Neutrophil (primary cell): ENCODE measurements at regions not wholly inside any gene's neighbourhood (a gene's known extent, or its start where the extent isn't known, plus 50 kb on each side); places are given as distances from the start of the nearest gene placed in this dataset.

Experiments used
- H3K27ac ChIP-seq: fragments of 200-600 bp; sonication (generic); 2 replicates; pipeline ENCODE4 v1.5.1; 2016; ENCODE audit warnings: mild to moderate bottlenecking, moderate library complexity
- H3K27me3 ChIP-seq: fragments of 200-600 bp; sonication (generic); 2 replicates; pipeline ENCODE4 v1.6.0; 2016; ENCODE audit warnings: mild to moderate bottlenecking
- H3K36me3 ChIP-seq: fragments of 200-600 bp; sonication (generic); 2 replicates; pipeline ENCODE4 v1.5.1; 2017
- H3K4me1 ChIP-seq, 2 experiments: fragments of 200-600 bp in 1 of 2; sonication (generic) in 1 of 2; 1 replicate in 1 of 2; 2 replicates in 1 of 2; pipeline versions ENCODE4 v1.5.1 to v1.6.1; 2013 to 2016; ENCODE audit warnings: low read depth in 1 of 2, low read length in 1 of 2, mild to moderate bottlenecking in 1 of 2, moderate library complexity in 1 of 2; ENCODE audit not compliant: control insufficient read depth in 1 of 2, insufficient read depth in 1 of 2
- H3K4me3 ChIP-seq, 2 experiments: fragments of 200-600 bp in 1 of 2; sonication (generic) in 1 of 2; 1 replicate in 1 of 2; 2 replicates in 1 of 2; pipeline ENCODE4 v1.5.1; 2013 to 2016; ENCODE audit warnings: low read depth in 1 of 2, low read length in 1 of 2, mild to moderate bottlenecking in 1 of 2, moderate library complexity in 1 of 2
- H3K9me3 ChIP-seq: fragments of 200-600 bp; sonication (generic); 2 replicates; pipeline ENCODE4 v1.5.1; 2016
- TF ChIP-seq, protein P1 (sequence below): fragments of 200-600 bp; sonication (generic); IDR thresholded peaks from 2 replicates; pipeline ENCODE4 v1.5.1; 2016; ENCODE audit warnings: antibody characterized with exemption

- TF ChIP-seq, protein P1, sequence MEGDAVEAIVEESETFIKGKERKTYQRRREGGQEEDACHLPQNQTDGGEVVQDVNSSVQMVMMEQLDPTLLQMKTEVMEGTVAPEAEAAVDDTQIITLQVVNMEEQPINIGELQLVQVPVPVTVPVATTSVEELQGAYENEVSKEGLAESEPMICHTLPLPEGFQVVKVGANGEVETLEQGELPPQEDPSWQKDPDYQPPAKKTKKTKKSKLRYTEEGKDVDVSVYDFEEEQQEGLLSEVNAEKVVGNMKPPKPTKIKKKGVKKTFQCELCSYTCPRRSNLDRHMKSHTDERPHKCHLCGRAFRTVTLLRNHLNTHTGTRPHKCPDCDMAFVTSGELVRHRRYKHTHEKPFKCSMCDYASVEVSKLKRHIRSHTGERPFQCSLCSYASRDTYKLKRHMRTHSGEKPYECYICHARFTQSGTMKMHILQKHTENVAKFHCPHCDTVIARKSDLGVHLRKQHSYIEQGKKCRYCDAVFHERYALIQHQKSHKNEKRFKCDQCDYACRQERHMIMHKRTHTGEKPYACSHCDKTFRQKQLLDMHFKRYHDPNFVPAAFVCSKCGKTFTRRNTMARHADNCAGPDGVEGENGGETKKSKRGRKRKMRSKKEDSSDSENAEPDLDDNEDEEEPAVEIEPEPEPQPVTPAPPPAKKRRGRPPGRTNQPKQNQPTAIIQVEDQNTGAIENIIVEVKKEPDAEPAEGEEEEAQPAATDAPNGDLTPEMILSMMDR, result no peak
- Histone ChIP-seq H3K36me3 (no peaks in the 10 kb centered on the region), H3K4me1 (no peaks in the 10 kb centered on the region), H3K9me3 (no peaks in the 10 kb centered on the region), H3K27me3 (no peaks in the 10 kb centered on the region), H3K4me3 (no peak overlapping the region), H3K27ac (no peak overlapping the region)
Measured at GRCh38 chr9:73565833-73566465, 414.3 kb downstream of the ANXA1 start.

DNA sequence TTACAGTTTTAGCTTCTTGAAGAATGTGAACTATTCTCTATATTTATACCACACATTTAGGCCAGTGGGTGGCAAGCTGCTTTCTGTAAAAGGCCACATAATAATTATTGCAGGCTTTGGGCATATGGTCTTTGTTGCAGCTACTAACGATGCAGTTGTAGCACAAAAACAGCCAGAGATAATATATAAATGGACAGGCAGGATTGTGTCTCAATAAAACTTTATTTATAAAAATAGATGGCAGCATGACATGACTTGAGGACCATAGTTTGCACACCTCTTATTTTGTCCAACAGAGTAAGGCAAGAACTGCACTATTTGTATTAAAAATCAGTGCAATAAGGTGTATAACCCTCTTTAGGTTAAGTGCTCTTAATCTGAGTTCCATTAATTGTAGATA is 415.0 kb downstream of the ANXA1 start:
- Histone ChIP-seq H3K4me3 (no peak overlapping the region), H3K27ac (no peak overlapping the region), H3K27me3 (no peaks in the 10 kb centered on the region), H3K9me3 (no peaks in the 10 kb centered on the region), H3K4me1 (no peaks in the 10 kb centered on the region), H3K36me3 (no peaks in the 10 kb centered on the region)
- TF ChIP-seq, protein P1, result no peak

- H3K4me1 ChIP-seq, result no peaks in the 10 kb centered on the region
- no peaks in the 10 kb centered on the region for H3K36me3 ChIP-seq
- no peak overlapping the region for H3K27ac ChIP-seq
- TF ChIP-seq, protein P1, result no peak
- H3K9me3 ChIP-seq, result no peaks in the 10 kb centered on the region
- H3K27me3 ChIP-seq, result no peaks in the 10 kb centered on the region
- no peak overlapping the region for H3K4me3 ChIP-seq
Measured at GRCh38 chr9:73573235-73573634, 421.6 kb downstream of the ANXA1 start.

GRCh38 chr9:73575101-73576060 is 423.7 kb downstream of the ANXA1 start:
- Histone ChIP-seq H3K27me3 (no peaks in the 10 kb centered on the region), H3K4me3 (no peak overlapping the region), H3K36me3 (no peaks in the 10 kb centered on the region), H3K4me1 (no peaks in the 10 kb centered on the region), H3K27ac (no peak overlapping the region), H3K9me3 (no peaks in the 10 kb centered on the region)
- TF ChIP-seq, protein P1, result no peak

DNA sequence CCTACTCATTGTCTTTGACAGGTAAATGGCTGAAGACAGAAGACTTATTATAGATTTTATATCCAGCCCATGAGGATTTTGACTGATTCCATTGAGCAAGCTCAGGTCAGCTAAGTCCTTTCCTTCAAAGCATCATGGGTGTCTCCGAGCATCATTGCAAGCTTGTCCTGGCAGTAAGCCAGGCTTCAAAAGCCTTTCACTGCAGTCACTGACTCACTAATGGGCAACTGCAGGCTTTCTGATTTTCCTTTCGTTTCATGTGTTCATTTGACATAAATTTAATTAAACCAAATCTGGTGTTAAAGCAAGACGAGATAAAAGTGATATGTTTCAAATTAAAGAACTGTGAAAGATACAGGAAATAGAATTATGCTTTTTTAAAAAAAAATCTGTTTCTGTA is 426.2 kb downstream of the ANXA1 start:
- H3K36me3 ChIP-seq, result no peaks in the 10 kb centered on the region
- no peaks in the 10 kb centered on the region for H3K27me3 ChIP-seq
- no peak overlapping the region for H3K27ac ChIP-seq

More for the DNA sequence above, 426.2 kb downstream of the ANXA1 start:
- H3K9me3 ChIP-seq, result no peaks in the 10 kb centered on the region
- H3K4me3 ChIP-seq, result no peak overlapping the region
- TF ChIP-seq, protein P1, result no peak
- no peaks in the 10 kb centered on the region for H3K4me1 ChIP-seq
